ENCODE measurements at regions not wholly inside any gene's neighbourhood (a gene's known extent, or its start where the extent isn't known, plus 50 kb on each side); places are given as distances from the start of the nearest gene placed in this dataset.
A peak's percentile ranks its signal among the peaks of the same experiment; 100 is the strongest.

GRCh38 chr19:30690525-30690924 lies 318.3 kb downstream of the ZNF536 start:
- no peaks in the 10 kb centered on the region for H3K27me3 ChIP-seq (ENCODE audit: insufficient read depth, low read length)
- no peaks in the 10 kb centered on the region for H3K79me2 ChIP-seq (ENCODE audit: insufficient read depth, low read length)
- H2BK20ac ChIP-seq (ENCODE audit: low read depth, low read length, poor library complexity, severe bottlenecking) = no peak overlapping the region
- H3K9me3 ChIP-seq (ENCODE audit: control insufficient read depth, low read depth, low read length) = no peaks in the 10 kb centered on the region
- Mint-ChIP-seq H3K27me3 (ENCODE audit: low read depth) (no peaks in the 10 kb centered on the region), H3K9me3 (peaks cover 0 to 3% of the 10 kb centered on the region in 2 experiments; a peak in 1 of 5 replicates), H3K27ac (peak overlapping the region in 2 of 3 experiments; percentile 63 to 77; a peak in 2 of 7 replicates), H3K4me3 (peak overlapping the region in 1 of 2 experiments; percentile 38; a peak in 1 of 5 replicates), H3K36me3 (ENCODE audit: insufficient read depth in 1 of 3, low read depth in 3 of 3) (no peaks in the 10 kb centered on the region), H3K4me1 (peaks cover 53 to 58% of the 10 kb centered on the region in 2 experiments)
- WGBS (ENCODE audit: extremely low coverage, insufficient read length, low lambda C conversion rate) = no CpG with 5 or more reads among the region's 4 CpGs
- H2AK5ac ChIP-seq (ENCODE audit: insufficient read length, low read length) = no peak overlapping the region
- no peak overlapping the region for H2BK12ac ChIP-seq (ENCODE audit: insufficient read length, low read depth, low read length)
- no peaks in the 10 kb centered on the region for H3K23me2 ChIP-seq (ENCODE audit: insufficient read length, low read depth, low read length, poor library complexity, severe bottlenecking)
- DNase-seq = no peak
- no peak overlapping the region for H2BK5ac ChIP-seq (ENCODE audit: insufficient read length, low read length)
- no peak overlapping the region for H3K23ac ChIP-seq (ENCODE audit: insufficient read length, low read depth, low read length)
- no peak overlapping the region for H4K8ac ChIP-seq (replicated peaks; ENCODE audit: insufficient read length, low read depth, low read length)
- H3K4ac ChIP-seq (ENCODE audit: low read depth, low read length) = no peak overlapping the region
- no peak overlapping the region for H3K14ac ChIP-seq (ENCODE audit: insufficient read depth, low read length)
- no peak overlapping the region for H3K18ac ChIP-seq (ENCODE audit: insufficient read length, low read depth, low read length)
- no peak for TF ChIP-seq CTCF (conservative IDR thresholded peaks at IDR 0.05)
- no peak overlapping the region for H2BK120ac ChIP-seq (ENCODE audit: low read depth, low read length, poor library complexity, severe bottlenecking)
- H3T11ph ChIP-seq (ENCODE audit: low read length) = no peak overlapping the region
- no peak overlapping the region for H3K9ac ChIP-seq (ENCODE audit: extremely low read depth, insufficient read length, low read length)
- H3K4me2 ChIP-seq (ENCODE audit: insufficient read depth, insufficient read length, low read length) = no peak overlapping the region
- H4K20me1 ChIP-seq (ENCODE audit: control insufficient read depth, insufficient read depth, insufficient read length) = no peaks in the 10 kb centered on the region
- H4K5ac ChIP-seq (ENCODE audit: insufficient read length, low read depth, low read length) = no peak overlapping the region
- H2AFZ ChIP-seq (ENCODE audit: low read length) = no peak overlapping the region
- no peak overlapping the region for H4K91ac ChIP-seq (ENCODE audit: insufficient read length, low read depth, low read length)
- H3K79me1 ChIP-seq (ENCODE audit: insufficient read depth, low read depth, low read length, poor library complexity, severe bottlenecking) = no peaks in the 10 kb centered on the region
- H3K4me1 ChIP-seq (ENCODE audit: insufficient read depth, low read length) = peaks cover 3% of the 10 kb centered on the region; the same call in 1 of the 2 replicates
- no peak overlapping the region for H3K56ac ChIP-seq (ENCODE audit: insufficient read length, low read depth, low read length)
- H2BK15ac ChIP-seq (ENCODE audit: low read depth, low read length) = no peak overlapping the region
- no peak overlapping the region for H3K27ac ChIP-seq (ENCODE audit: insufficient read length, low read depth, low read length)

Measured in H9 (cell line).